Astrocyte (in vitro differentiated cells and primary cell): ENCODE measurements at regions not wholly inside any gene's neighbourhood (a gene's known extent, or its start where the extent isn't known, plus 50 kb on each side); places are given as distances from the start of the nearest gene placed in this dataset.
A peak's percentile ranks its signal among the peaks of the same experiment; 100 is the strongest.

Source experiments
- DNase-seq: peaks from one replicate; pipeline ENCODE4 v3.0.0-alpha.2; 2010; ENCODE audit warnings: low read depth
- FAIRE-seq: peaks from 2 replicates; lab custom pipeline; 2011; peaks lifted over from hg19 to GRCh38; lab: Jason Lieb, UNC
- H2AFZ ChIP-seq: 2 replicates; pipeline ENCODE4 v1.6.0; 2012; ENCODE audit warnings: low read depth, low read length, inconsistent platforms
- H3K27ac ChIP-seq: 2 replicates; pipeline ENCODE4 v1.5.1; 2011; ENCODE audit warnings: low read depth, low read length, inconsistent platforms
- H3K27me3 ChIP-seq: 2 replicates; pipeline ENCODE4 v1.6.0; 2011; ENCODE audit warnings: low read length, inconsistent platforms; ENCODE audit not compliant: insufficient read depth
- H3K36me3 ChIP-seq: 2 replicates; pipeline ENCODE4 v1.5.1; 2011; ENCODE audit warnings: low read length, inconsistent platforms; ENCODE audit not compliant: insufficient read depth
- H3K4me1 ChIP-seq: 2 replicates; pipeline ENCODE4 v1.5.1; 2011; ENCODE audit warnings: low read length, inconsistent platforms; ENCODE audit not compliant: insufficient read depth
- H3K4me2 ChIP-seq: 2 replicates; pipeline ENCODE4 v1.6.0; 2012; ENCODE audit warnings: low read length, inconsistent platforms
- H3K4me3 ChIP-seq: 2 replicates; pipeline ENCODE4 v1.5.1; 2011; ENCODE audit warnings: low read depth, mild to moderate bottlenecking, low read length, inconsistent platforms; ENCODE audit not compliant: insufficient read depth
- H3K79me2 ChIP-seq: 2 replicates; pipeline ENCODE4 v1.6.0; 2012; ENCODE audit warnings: mild to moderate bottlenecking, low read length, inconsistent platforms; ENCODE audit not compliant: insufficient read depth
- H3K9ac ChIP-seq: 2 replicates; pipeline ENCODE4 v1.6.0; 2012; ENCODE audit warnings: mild to moderate bottlenecking, low read length, inconsistent platforms
- H3K9me3 ChIP-seq: 2 replicates; pipeline ENCODE4 v1.5.1; 2012; ENCODE audit warnings: low read depth, mild to moderate bottlenecking, low read length, inconsistent platforms; ENCODE audit not compliant: insufficient read depth
- H4K20me1 ChIP-seq: 2 replicates; pipeline ENCODE4 v1.6.0; 2012; ENCODE audit warnings: low read length, inconsistent platforms; ENCODE audit not compliant: insufficient read depth
- H3K27ac Mint-ChIP-seq: one replicate; pipeline ENCODE4 v1.8.0; 2021; ENCODE audit warnings: mild to moderate bottlenecking, mixed read lengths; ENCODE audit not compliant: unreplicated experiment
- H3K27me3 Mint-ChIP-seq: one replicate; pipeline ENCODE4 v1.8.0; 2021; ENCODE audit warnings: low read depth, mixed read lengths; ENCODE audit not compliant: unreplicated experiment
- H3K36me3 Mint-ChIP-seq: one replicate; pipeline ENCODE4 v1.8.0; 2021; ENCODE audit warnings: low read depth, mixed read lengths; ENCODE audit not compliant: unreplicated experiment
- H3K4me1 Mint-ChIP-seq: one replicate; pipeline ENCODE4 v1.8.0; 2021; ENCODE audit warnings: low read depth, mixed read lengths; ENCODE audit not compliant: unreplicated experiment
- H3K4me3 Mint-ChIP-seq: one replicate; pipeline ENCODE4 v1.8.0; 2021; ENCODE audit warnings: mild to moderate bottlenecking, moderate library complexity, mixed read lengths; ENCODE audit not compliant: unreplicated experiment
- H3K9me3 Mint-ChIP-seq: one replicate; pipeline ENCODE4 v1.8.0; 2021; ENCODE audit warnings: mild to moderate bottlenecking, mixed read lengths; ENCODE audit not compliant: unreplicated experiment
- CTCF ChIP-seq: IDR thresholded peaks from 2 replicates; pipeline ENCODE4 v1.5.1; 2011; ENCODE audit warnings: low read depth, mild to moderate bottlenecking, inconsistent platforms, low read length, moderate library complexity; ENCODE audit not compliant: insufficient read depth
- EZH2 ChIP-seq: IDR thresholded peaks from 2 replicates; pipeline ENCODE4 v1.6.1; 2012; ENCODE audit warnings: mild to moderate bottlenecking, low read length, inconsistent platforms; ENCODE audit not compliant: insufficient read depth

GRCh38 chr15:75138016-75138999 lies 63.4 kb upstream of the C15orf39 start:
- peak overlapping the region; percentile 30 for H3K27ac ChIP-seq
- H3K4me1 ChIP-seq: no peaks in the 10 kb centered on the region
- no peak overlapping the region for H3K4me3 ChIP-seq
- DNase-seq (no peak), FAIRE-seq (no peak)
- peaks cover 13% of the 10 kb centered on the region for H3K9me3 ChIP-seq
- Mint-ChIP-seq H3K27ac (peak overlapping the region; percentile 91), H3K4me1 (peaks cover 17% of the 10 kb centered on the region), H3K4me3 (peak overlapping the region; percentile 14), H3K9me3 (peaks cover 43% of the 10 kb centered on the region), H3K27me3 (no peaks in the 10 kb centered on the region), H3K36me3 (peaks cover 15% of the 10 kb centered on the region)
- H4K20me1 ChIP-seq: no peaks in the 10 kb centered on the region
- no peaks in the 10 kb centered on the region for H3K36me3 ChIP-seq
- H3K79me2 ChIP-seq: no peaks in the 10 kb centered on the region
- peaks cover 7% of the 10 kb centered on the region for H3K27me3 ChIP-seq
- no peak overlapping the region for H3K9ac ChIP-seq
- H2AFZ ChIP-seq: peak overlapping the region; percentile 37
- no peak for TF ChIP-seq CTCF
- no peak for TF ChIP-seq EZH2
- no peak overlapping the region for H3K4me2 ChIP-seq

- no peak for TF ChIP-seq EZH2
- no peak for TF ChIP-seq CTCF
- H3K27ac ChIP-seq: no peak overlapping the region
- DNase-seq (no peak), FAIRE-seq (no peak)
- H3K27me3 Mint-ChIP-seq: no peaks in the 10 kb centered on the region
- H4K20me1 ChIP-seq: no peaks in the 10 kb centered on the region
- no peaks in the 10 kb centered on the region for H3K36me3 ChIP-seq
- no peak overlapping the region for H3K4me3 Mint-ChIP-seq
- H3K36me3 Mint-ChIP-seq: peaks cover 15% of the 10 kb centered on the region
- H3K9me3 ChIP-seq: peaks cover 30% of the 10 kb centered on the region
- no peaks in the 10 kb centered on the region for H3K79me2 ChIP-seq
- no peak overlapping the region for H2AFZ ChIP-seq
- H3K9ac ChIP-seq: no peak overlapping the region
- H3K4me3 ChIP-seq: no peak overlapping the region
- no peak overlapping the region for H3K4me2 ChIP-seq
- no peaks in the 10 kb centered on the region for H3K4me1 ChIP-seq
- peaks cover 53% of the 10 kb centered on the region for H3K9me3 Mint-ChIP-seq
- H3K4me1 Mint-ChIP-seq: peaks cover 17% of the 10 kb centered on the region
- H3K27ac Mint-ChIP-seq: no peak overlapping the region
- H3K27me3 ChIP-seq: peaks cover 7% of the 10 kb centered on the region
These were observed 61.4 kb upstream of the C15orf39 start for GRCh38 chr15:75140080-75140879.
